GM23248 (cell line): ENCODE measurements at regions not wholly inside any gene's neighbourhood (a gene's known extent, or its start where the extent isn't known, plus 50 kb on each side); places are given as distances from the start of the nearest gene placed in this dataset.

Experiments
- EZH2 ChIP-seq: fragments of 200-600 bp; sonication (generic); IDR thresholded peaks from 2 replicates; pipeline ENCODE4 v1.6.1; 2018; ENCODE audit warnings: antibody characterized with exemption, mild to moderate bottlenecking; ENCODE audit not compliant: insufficient read depth, poor library complexity, severe bottlenecking
- EZH2phosphoT487 ChIP-seq: fragments of 200-600 bp; sonication (generic); IDR thresholded peaks from 2 replicates; pipeline ENCODE4 v1.6.1; 2018; ENCODE audit warnings: antibody characterized with exemption, moderate library complexity, mild to moderate bottlenecking, low read depth; ENCODE audit not compliant: insufficient read depth

DNA sequence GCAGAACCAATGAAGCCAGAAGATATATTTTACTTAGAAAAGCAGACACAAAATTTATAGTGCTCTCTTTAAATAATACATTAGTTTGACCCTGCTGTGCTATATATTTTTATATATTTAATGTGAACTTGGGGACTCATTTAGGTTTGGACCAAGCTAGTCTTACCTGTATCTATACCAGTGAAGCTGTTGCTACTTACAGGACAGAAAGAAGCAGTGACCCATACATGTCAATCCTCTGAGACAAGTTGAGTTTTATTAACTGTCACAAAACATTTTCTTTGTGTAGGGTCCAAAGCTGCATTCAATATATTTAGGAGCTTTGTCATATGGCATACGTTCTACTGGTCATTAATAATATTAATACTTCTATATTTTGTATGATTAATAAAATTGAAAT, 327.7 kb upstream of the NUDT12 start:
- TF ChIP-seq EZH2 (no peak), EZH2phosphoT487 (no peak)
